ENCODE measurements at regions not wholly inside any gene's neighbourhood (a gene's known extent, or its start where the extent isn't known, plus 50 kb on each side); places are given as distances from the start of the nearest gene placed in this dataset.
A peak's percentile ranks its signal among the peaks of the same experiment; 100 is the strongest.
"Not testable (repeated sequence)": the region's sequence is repeated elsewhere in the genome, so short reads cannot be mapped to it uniquely, and the experiment has no call there.

DNA sequence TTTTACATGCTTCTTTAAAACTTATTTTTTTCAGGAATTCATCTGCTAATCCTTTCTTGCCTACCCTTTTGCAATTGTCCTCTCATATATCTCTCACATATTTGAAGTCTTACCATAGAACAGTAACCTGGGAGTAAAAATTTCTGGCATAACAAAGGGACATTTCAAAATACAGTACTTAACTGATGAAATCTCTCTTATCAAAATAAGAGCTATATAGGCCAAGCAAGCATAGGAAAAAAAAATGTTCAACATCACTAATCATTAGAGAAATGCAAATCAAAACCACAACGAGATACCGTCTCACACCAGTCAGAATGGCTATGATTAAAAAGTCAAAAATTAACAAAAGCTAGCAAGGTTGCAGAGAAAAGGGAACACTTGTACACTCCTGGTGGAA is 2062.7 kb upstream of the CDH6 start:
- no peak for DNase-seq

GRCh38 chr5:29127524-29128156 is 2065.8 kb upstream of the CDH6 start:
- DNase-seq, result not testable (repeated sequence)

- DNase-seq, result not testable (repeated sequence)
These were observed 2067.0 kb upstream of the CDH6 start for GRCh38 chr5:29126462-29126861.

GRCh38 chr5:29122306-29122705 is 2071.2 kb upstream of the CDH6 start:
- no peak for DNase-seq

DNA sequence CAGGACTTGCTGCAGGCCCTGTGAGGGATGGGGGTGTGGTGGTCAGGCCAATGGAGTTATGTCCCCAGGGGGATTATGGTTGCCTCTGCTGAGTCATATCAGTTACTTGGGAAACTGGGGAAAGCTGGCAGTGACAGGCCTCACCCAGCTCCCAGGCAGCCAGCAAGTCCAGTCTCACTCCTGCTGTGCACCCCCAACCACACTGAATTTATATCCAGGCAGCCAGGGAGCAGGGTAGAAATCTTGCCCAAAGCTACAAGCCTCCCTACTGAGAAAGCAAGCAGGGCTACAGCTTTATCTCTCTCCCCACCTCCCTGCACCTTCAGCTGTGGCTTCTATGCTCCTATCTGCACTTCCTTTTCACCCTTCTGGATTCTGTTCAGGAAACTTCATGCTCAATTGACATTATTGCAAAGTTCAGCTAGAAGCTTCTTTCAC is 2076.0 kb upstream of the CDH9 start:
- no peak for DNase-seq

GRCh38 chr5:29113516-29113915 is 2075.1 kb upstream of the CDH9 start:
- no peak for DNase-seq

- no peak for DNase-seq
These were observed 2061.2 kb upstream of the CDH9 start for GRCh38 chr5:29099585-29099984.

DNA sequence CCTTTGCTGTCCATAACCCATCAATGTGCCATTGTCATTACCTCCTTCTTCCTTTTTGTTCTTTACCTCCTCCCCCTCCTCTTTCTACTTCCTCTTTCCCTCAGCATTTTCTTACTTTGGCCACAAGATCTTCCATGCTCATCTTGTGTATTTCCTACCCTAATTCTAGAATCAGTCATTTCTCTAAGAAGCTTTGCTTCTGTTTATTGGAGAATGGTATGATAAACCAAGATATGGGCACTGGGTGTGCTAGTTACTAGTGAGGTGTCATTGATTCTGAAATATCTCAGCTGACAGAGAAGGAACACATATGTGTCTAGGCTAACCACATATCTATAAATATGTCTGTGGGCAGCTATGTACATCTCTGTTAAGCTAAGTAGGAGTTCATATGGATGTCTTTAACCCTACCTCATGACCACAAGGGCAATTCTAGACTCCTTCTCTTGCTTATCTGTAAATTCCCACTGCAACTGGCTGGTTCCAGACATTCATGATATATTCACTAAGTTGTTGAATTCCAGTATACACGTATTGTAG is 2051.3 kb upstream of the CDH9 start:
- no peak for DNase-seq

DNA sequence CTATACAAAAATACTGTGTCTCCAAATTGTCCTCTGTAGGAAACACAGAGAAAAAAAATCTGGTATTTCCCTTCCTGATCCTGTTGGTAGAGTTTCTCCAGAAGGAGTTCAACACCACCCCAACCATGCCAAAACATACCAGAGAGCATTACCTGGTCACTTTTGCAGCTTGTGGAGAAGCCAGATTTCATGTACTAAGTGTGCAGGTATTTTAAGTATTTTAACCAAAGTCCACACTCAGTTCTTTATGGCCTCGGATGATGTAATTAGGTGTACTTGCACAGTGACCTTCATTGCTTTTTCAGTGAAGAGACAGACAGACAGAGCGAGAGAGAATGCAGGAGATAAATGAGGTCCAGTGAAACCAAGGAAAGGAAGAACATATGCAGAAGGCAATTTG is 2046.8 kb upstream of the CDH9 start:
- DNase-seq, result no peak

DNA sequence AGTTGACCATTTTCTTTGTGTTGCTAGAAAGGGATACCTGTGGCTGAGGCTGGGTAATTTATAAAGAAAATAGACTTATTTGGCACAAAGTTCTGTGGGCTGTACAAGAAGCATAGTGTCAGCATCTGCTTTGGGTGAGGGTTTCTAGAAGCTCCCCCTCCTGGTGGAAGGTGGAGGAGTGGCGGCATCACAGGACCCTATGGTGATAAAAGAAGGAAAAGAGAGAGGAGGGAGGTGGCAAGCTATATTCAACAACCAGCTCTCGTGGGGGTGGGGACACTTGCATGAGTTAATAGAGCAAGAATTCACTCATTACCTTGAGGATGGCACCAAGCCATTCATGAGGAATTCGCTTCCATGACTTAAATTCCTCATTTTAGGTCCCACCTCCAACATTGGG is 2041.4 kb upstream of the CDH9 start:
- no peak for DNase-seq

DNA sequence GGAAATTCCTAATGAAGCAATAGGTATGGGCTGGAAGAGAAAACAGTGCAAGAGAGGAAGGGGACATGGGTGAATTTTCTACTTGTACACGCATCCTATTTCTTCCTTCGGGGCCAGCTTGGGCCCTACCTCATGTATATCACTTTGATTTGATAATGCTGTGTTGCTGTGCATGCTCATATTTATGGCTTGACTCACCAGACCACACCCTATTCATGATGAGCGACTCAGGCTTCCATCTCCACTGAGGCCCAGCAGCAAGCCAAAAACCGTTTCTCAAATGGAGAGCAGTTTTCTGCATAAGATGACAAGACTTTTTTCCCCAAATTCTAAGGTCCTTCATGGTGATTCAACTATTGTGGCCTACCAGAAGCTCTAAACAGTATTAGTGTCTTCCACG is 2039.1 kb upstream of the CDH9 start:
- peak; percentile 1 for DNase-seq

DNA sequence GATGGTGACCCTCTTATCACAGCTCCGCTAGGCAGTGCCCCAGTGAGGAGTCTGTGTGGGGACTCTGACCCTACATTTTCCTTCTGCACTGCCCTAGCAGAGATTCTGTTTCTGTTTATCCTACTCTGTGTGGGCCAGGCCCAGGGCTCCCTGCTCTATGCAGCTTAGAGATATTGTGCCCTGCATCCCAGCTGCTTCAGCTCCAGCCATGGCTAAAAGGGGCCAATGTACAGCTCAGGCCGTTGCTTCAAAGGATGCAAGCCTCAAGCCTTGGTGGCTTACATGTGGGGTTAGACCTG is 2030.7 kb upstream of the CDH9 start:
- DNase-seq, result no peak

DNA sequence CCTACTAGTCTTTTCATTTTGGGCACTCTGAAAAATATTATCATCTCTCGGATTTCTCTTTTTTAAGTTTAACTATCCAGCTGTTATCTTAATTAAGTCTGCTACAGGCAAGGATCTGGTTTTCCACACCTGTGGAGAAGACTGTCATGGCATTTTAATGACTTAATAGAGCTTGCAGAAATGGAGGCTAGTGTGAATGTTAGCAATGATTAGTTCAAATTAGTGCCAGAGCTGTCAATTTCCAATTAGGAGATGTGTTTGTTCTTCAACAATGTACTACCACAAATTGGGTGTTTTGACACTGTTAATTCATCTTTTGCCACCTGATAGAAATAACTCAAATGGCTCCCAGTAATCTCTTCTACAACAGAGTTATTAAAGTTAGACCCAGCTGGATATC is 2023.0 kb upstream of the CDH9 start:
- no peak for DNase-seq

DNA sequence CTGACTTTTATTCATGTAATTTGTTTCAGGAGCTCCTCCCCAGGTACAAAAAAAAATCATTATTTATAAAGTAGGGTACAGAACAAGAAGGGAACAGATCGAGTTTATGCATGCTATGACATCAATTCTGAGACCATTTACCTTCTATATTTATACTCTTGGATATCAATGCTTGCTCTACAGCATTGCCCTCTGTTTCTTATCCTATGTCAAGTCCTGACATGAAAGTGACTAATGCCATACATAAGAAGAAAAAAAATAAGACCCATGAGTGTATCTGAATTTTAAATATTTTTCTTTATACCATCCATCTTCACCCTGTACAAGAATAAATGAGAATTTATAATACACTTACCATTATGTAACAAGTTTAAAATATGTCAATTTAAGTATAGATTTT is 2016.3 kb upstream of the CDH9 start:
- DNase-seq, result no peak

GRCh38 chr5:29054282-29054681 is 2015.9 kb upstream of the CDH9 start:
- DNase-seq, result no peak

GRCh38 chr5:29051509-29051908 is 2013.1 kb upstream of the CDH9 start:
- no peak for DNase-seq

DNA sequence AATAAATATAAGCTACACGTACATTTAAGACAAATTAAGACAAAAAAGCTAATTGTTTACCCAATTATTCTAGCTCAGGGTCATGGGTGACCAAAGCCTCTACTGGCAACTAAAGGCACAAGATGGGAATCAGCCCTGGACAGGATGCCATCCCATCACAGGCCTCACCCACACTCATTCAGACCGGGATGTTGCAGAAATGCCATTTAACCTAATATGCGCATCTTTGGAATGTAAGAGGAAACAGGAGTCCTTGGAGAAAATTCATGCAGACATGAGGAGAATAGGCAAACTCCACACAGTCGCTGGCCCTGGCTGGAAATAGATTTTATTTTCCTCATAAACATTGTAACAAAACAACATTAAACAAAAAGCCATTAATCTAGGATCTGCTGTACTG is 2003.8 kb upstream of the CDH9 start:
- no peak for DNase-seq

GRCh38 chr5:29040404-29040803 is 2002.0 kb upstream of the CDH9 start:
- no peak for DNase-seq

GRCh38 chr5:29039994-29040393 is 2001.6 kb upstream of the CDH9 start:
- DNase-seq, result no peak

GRCh38 chr5:29037716-29038115 is 1999.3 kb upstream of the CDH9 start:
- DNase-seq, result no peak

GRCh38 chr5:29024052-29024451 is 1985.7 kb upstream of the CDH9 start:
- no peak for DNase-seq

GRCh38 chr5:29023541-29023940 is 1985.2 kb upstream of the CDH9 start:
- DNase-seq, result no peak

GRCh38 chr5:29017501-29017900 is 1979.1 kb upstream of the CDH9 start:
- DNase-seq, result no peak

DNA sequence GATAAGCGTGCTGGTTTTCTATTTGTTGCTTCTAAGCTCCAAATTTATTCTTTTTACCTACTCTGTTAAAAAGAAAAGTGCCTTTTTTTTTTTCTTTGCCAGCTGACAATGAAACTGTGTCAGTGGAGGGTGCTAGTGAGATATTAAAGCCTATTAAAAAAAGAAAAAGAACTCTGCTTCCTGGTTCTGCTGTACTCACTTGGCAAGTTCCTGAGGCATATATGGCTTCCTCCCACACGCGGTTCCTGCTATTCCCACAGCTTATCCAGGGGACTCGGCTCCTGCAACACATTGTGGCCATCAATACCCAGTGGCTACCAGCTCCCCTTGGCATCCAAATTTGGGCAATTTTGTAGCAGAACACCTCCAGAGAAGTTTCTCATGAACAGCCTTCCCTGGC is 1977.7 kb upstream of the CDH9 start:
- no peak for DNase-seq

DNA sequence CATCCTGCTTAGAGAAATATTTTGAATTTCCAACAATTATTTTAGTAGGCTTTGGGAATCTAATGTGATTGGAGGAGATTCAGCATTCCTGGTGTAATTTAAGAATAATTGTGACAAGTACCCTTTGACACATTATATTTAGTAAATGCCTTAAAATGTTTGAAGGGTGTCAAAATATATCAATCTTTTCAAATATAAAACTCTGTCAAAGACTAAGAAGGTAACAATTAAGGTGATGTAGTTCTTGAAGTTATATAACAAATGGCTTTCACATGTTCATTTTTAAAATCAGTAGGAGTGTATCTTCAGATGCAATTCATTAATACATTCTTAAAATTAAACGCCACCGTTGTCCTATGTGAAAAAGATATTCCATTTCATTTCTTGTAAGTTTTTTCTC is 1977.1 kb upstream of the CDH9 start:
- DNase-seq, result no peak
